DOHH2 (cell line): ENCODE measurements at regions not wholly inside any gene's neighbourhood (a gene's known extent, or its start where the extent isn't known, plus 50 kb on each side); places are given as distances from the start of the nearest gene placed in this dataset.

ENCODE experiments used
- H3F3A ChIP-seq: fragments of 200-600 bp; sonication (generic), shearing (Covaris generic); 2 replicates; pipeline ENCODE4 v1.6.0; 2016; ENCODE audit warnings: antibody characterized with exemption, mild to moderate bottlenecking; ENCODE audit not compliant: control insufficient read depth, insufficient read depth
- H3K27ac ChIP-seq: fragments of 200-600 bp; sonication (generic); 2 replicates; pipeline ENCODE4 v1.5.1; 2014; ENCODE audit warnings: low read depth, mild to moderate bottlenecking, low read length, moderate library complexity
- H3K27me3 ChIP-seq: fragments of 200-600 bp; sonication (generic); 2 replicates; pipeline ENCODE4 v1.6.1; 2014; ENCODE audit warnings: mild to moderate bottlenecking, low read length, mixed read lengths; ENCODE audit not compliant: control insufficient read depth
- H3K36me3 ChIP-seq: fragments of 200-600 bp; sonication (generic); 2 replicates; pipeline ENCODE4 v1.6.1; 2014; ENCODE audit warnings: mild to moderate bottlenecking, low read length, moderate library complexity, mixed read lengths; ENCODE audit not compliant: control insufficient read depth
- H3K4me1 ChIP-seq: fragments of 200-600 bp; sonication (generic); 2 replicates; pipeline ENCODE4 v1.6.1; 2014; ENCODE audit warnings: mild to moderate bottlenecking, low read length, mixed read lengths; ENCODE audit not compliant: control insufficient read depth
- H3K4me2 ChIP-seq: fragments of 200-600 bp; sonication (generic); 2 replicates; pipeline ENCODE4 v1.6.0; 2014; ENCODE audit warnings: mild to moderate bottlenecking, low read length, moderate library complexity
- H3K4me3 ChIP-seq: fragments of 200-600 bp; sonication (generic); 2 replicates; pipeline ENCODE4 v1.5.1; 2014; ENCODE audit warnings: mild to moderate bottlenecking, low read length, mixed read lengths
- H3K79me2 ChIP-seq: fragments of 200-600 bp; sonication (generic); 2 replicates; pipeline ENCODE4 v1.6.1; 2014; ENCODE audit warnings: mild to moderate bottlenecking, low read length, mixed read lengths; ENCODE audit not compliant: control insufficient read depth
- H3K9me2 ChIP-seq: fragments of 200-600 bp; sonication (generic); replicated peaks from 2 replicates; pipeline ENCODE4 v1.6.1; 2014; ENCODE audit warnings: mild to moderate bottlenecking, low read length, mixed read lengths; ENCODE audit not compliant: control insufficient read depth
- H3K9me3 ChIP-seq: fragments of 200-600 bp; sonication (generic); 2 replicates; pipeline ENCODE4 v1.6.1; 2014; ENCODE audit warnings: antibody characterized with exemption, low read length, mixed read lengths; ENCODE audit not compliant: control insufficient read depth, insufficient read depth
- H4K20me1 ChIP-seq: fragments of 200-600 bp; sonication (generic); 2 replicates; pipeline ENCODE4 v1.6.0; 2014; ENCODE audit warnings: low read depth, mild to moderate bottlenecking, antibody characterized with exemption, low read length, moderate library complexity; ENCODE audit not compliant: control insufficient read depth, insufficient read depth
- EZH2phosphoT487 ChIP-seq: fragments of 200-600 bp; sonication (generic); IDR thresholded peaks from 2 replicates; pipeline ENCODE4 v1.6.1; 2017; ENCODE audit warnings: borderline replicate concordance, mild to moderate bottlenecking, antibody characterized with exemption, low read length, moderate library complexity, mixed read lengths
- TF ChIP-seq, protein P1 (sequence below): fragments of 200-600 bp; sonication (generic); IDR thresholded peaks from one replicate; pipeline ENCODE4 v1.5.1; 2014; ENCODE audit warnings: antibody characterized with exemption, mild to moderate bottlenecking, low read depth, low read length; ENCODE audit not compliant: poor library complexity, severe bottlenecking

DNA sequence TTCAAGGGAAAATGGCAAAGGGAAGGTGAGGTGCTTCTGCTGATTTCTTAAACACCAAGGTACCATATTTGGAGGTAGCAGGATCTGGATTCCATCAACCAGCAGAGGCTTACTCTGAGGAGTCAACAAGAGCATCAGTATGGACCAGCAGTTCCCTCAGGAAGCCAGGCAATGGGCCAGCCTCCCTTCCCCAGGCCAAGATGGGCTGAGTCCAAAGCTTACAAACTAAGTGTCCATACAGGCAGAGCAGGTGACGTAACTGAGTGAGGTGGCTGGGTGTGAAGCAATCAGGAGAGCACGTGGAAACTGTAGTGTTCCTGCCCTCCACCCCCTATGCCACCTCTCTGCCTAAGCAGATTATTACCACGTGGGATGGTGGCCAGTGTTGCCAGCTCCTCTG, 134.2 kb upstream of the HNRNPA3 start:
- no peaks in the 10 kb centered on the region for H3K9me2 ChIP-seq
- no peak overlapping the region for H3K27ac ChIP-seq
- TF ChIP-seq EZH2phosphoT487: no peak
- TF ChIP-seq, protein P1, sequence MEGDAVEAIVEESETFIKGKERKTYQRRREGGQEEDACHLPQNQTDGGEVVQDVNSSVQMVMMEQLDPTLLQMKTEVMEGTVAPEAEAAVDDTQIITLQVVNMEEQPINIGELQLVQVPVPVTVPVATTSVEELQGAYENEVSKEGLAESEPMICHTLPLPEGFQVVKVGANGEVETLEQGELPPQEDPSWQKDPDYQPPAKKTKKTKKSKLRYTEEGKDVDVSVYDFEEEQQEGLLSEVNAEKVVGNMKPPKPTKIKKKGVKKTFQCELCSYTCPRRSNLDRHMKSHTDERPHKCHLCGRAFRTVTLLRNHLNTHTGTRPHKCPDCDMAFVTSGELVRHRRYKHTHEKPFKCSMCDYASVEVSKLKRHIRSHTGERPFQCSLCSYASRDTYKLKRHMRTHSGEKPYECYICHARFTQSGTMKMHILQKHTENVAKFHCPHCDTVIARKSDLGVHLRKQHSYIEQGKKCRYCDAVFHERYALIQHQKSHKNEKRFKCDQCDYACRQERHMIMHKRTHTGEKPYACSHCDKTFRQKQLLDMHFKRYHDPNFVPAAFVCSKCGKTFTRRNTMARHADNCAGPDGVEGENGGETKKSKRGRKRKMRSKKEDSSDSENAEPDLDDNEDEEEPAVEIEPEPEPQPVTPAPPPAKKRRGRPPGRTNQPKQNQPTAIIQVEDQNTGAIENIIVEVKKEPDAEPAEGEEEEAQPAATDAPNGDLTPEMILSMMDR: no peak
- H3K9me3 ChIP-seq: no peaks in the 10 kb centered on the region
- no peaks in the 10 kb centered on the region for H3K79me2 ChIP-seq
- H3K4me2 ChIP-seq: no peak overlapping the region
- H3F3A ChIP-seq: no peaks in the 10 kb centered on the region
- H3K4me3 ChIP-seq: no peak overlapping the region
- H4K20me1 ChIP-seq: no peaks in the 10 kb centered on the region
- H3K27me3 ChIP-seq: no peaks in the 10 kb centered on the region
- H3K4me1 ChIP-seq: no peaks in the 10 kb centered on the region
- no peaks in the 10 kb centered on the region for H3K36me3 ChIP-seq

DNA sequence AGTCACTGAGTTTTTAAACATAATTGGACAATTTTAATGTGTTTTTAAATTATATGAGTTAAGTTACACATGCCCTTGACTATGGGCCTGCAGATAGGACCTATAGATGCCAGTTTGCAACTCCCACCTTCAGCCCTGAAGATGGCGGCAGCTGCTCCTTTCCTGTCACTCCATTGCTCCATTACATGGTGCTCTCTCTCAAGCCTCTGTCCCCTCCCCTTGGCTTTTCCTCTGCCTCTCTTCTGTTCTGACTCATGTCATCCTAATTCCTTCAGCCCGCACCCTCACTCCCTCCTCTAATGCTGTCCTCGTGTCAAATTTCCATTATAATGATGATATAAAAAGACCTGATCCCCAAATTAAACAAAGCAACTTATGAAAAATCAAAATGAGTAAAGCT, 133.7 kb upstream of the HNRNPA3 start:
- no peak overlapping the region for H3K4me3 ChIP-seq
- no peaks in the 10 kb centered on the region for H3K36me3 ChIP-seq
- no peak overlapping the region for H3K4me2 ChIP-seq
- no peaks in the 10 kb centered on the region for H3K27me3 ChIP-seq
- no peaks in the 10 kb centered on the region for H3K9me2 ChIP-seq
- H3K9me3 ChIP-seq: no peaks in the 10 kb centered on the region
- TF ChIP-seq EZH2phosphoT487: no peak
- TF ChIP-seq, protein P1: no peak
- no peaks in the 10 kb centered on the region for H3K4me1 ChIP-seq
- no peaks in the 10 kb centered on the region for H3K79me2 ChIP-seq
- H3K27ac ChIP-seq: no peak overlapping the region
- H4K20me1 ChIP-seq: no peaks in the 10 kb centered on the region
- no peaks in the 10 kb centered on the region for H3F3A ChIP-seq

GRCh38 chr2:177080746-177081284, 131.8 kb upstream of the HNRNPA3 start:
- no peaks in the 10 kb centered on the region for H3K9me2 ChIP-seq
- no peaks in the 10 kb centered on the region for H3K9me3 ChIP-seq
- no peak overlapping the region for H3K27ac ChIP-seq
- H3K4me3 ChIP-seq: no peak overlapping the region
- H4K20me1 ChIP-seq: no peaks in the 10 kb centered on the region
- no peaks in the 10 kb centered on the region for H3K36me3 ChIP-seq
- no peaks in the 10 kb centered on the region for H3K4me1 ChIP-seq
- no peaks in the 10 kb centered on the region for H3K79me2 ChIP-seq
- H3K4me2 ChIP-seq: no peak overlapping the region
- H3K27me3 ChIP-seq: no peaks in the 10 kb centered on the region
- H3F3A ChIP-seq: no peaks in the 10 kb centered on the region
- TF ChIP-seq, protein P1: no peak
- TF ChIP-seq EZH2phosphoT487: no peak
